ENCODE measurements at regions not wholly inside any gene's neighbourhood (a gene's known extent, or its start where the extent isn't known, plus 50 kb on each side); places are given as distances from the start of the nearest gene placed in this dataset.

GRCh38 chr2:48251437-48252148 is 62.9 kb upstream of the FOXN2 start:
- no peaks in the 10 kb centered on the region for H3K27me3 ChIP-seq (ENCODE audit: insufficient read depth)
- H4K20me1 ChIP-seq (replicated peaks; ENCODE audit: insufficient read depth), result no peaks in the 10 kb centered on the region
- no peak for TF ChIP-seq EZH2phosphoT487 (IDR thresholded peaks at IDR 0.05; ENCODE audit: unreplicated experiment)
- TF ChIP-seq CTCF (conservative IDR thresholded peaks at IDR 0.05; ENCODE audit: low read depth in 2 of 2), result no peak
- TF ChIP-seq ZNF114 (CRISPR knock-in tag; IDR thresholded peaks at IDR 0.05), result no peak
- TF ChIP-seq POLR2AphosphoS5 (IDR thresholded peaks at IDR 0.05; ENCODE audit: low read depth), result no peak
- no peak for TF ChIP-seq ETS1 (IDR thresholded peaks at IDR 0.05)
- no peak for TF ChIP-seq CREB1 (CRISPR knock-in tag; IDR thresholded peaks at IDR 0.05; ENCODE audit: low read depth)
- TF ChIP-seq STAT1 (IDR thresholded peaks at IDR 0.05; ENCODE audit: unreplicated experiment), result no peak
- TF ChIP-seq JUNB (IDR thresholded peaks at IDR 0.05; ENCODE audit: unreplicated experiment), result no peak
- TF ChIP-seq ZNF331 (CRISPR knock-in tag; IDR thresholded peaks at IDR 0.05; ENCODE audit: low read depth), result no peak
- no peak for TF ChIP-seq NANOG (IDR thresholded peaks at IDR 0.05; ENCODE audit: borderline replicate concordance)
- no peak overlapping the region for H2AFZ ChIP-seq
- Mint-ChIP-seq H3K4me1 (peaks cover 10% of the 10 kb centered on the region), H3K27ac (no peak overlapping the region), H3K4me3 (no peak overlapping the region), H3K9me3 (no peaks in the 10 kb centered on the region), H3K27me3 (ENCODE audit: insufficient read depth, low read depth, poor library complexity) (no peaks in the 10 kb centered on the region), H3K36me3 (ENCODE audit: low read depth) (no peaks in the 10 kb centered on the region)
- no peaks in the 10 kb centered on the region for H3K79me2 ChIP-seq (replicated peaks; ENCODE audit: insufficient read depth)
- H3K4me3 ChIP-seq, result no peak overlapping the region
- H3K4me2 ChIP-seq, result no peak overlapping the region
- H3K9me2 ChIP-seq (ENCODE audit: insufficient read depth), result peaks cover 6% of the 10 kb centered on the region; the same call in 1 of the 2 replicates
- no peaks in the 10 kb centered on the region for H3K36me3 ChIP-seq (ENCODE audit: insufficient read depth)
- no peak overlapping the region for H3K27ac ChIP-seq (ENCODE audit: low read depth)
- no peak for ATAC-seq
- H3F3A ChIP-seq (replicated peaks; ENCODE audit: low read depth), result no peaks in the 10 kb centered on the region
- DNase-seq (ENCODE audit: low spot score), result no peak
- H3K4me1 ChIP-seq (ENCODE audit: insufficient read depth), result peaks cover 6% of the 10 kb centered on the region

- Histone ChIP-seq H3K4me1 (ENCODE audit: insufficient read depth) (peaks cover 6% of the 10 kb centered on the region), H2AFZ (no peak overlapping the region), H3K36me3 (ENCODE audit: insufficient read depth) (no peaks in the 10 kb centered on the region), H3K27me3 (ENCODE audit: insufficient read depth) (no peaks in the 10 kb centered on the region), H3K79me2 (replicated peaks; ENCODE audit: insufficient read depth) (no peaks in the 10 kb centered on the region), H3K4me2 (no peak overlapping the region), H3K9me2 (ENCODE audit: insufficient read depth) (peaks cover 6% of the 10 kb centered on the region; the same call in 1 of the 2 replicates), H3F3A (replicated peaks; ENCODE audit: low read depth) (no peaks in the 10 kb centered on the region), H4K20me1 (replicated peaks; ENCODE audit: insufficient read depth) (no peaks in the 10 kb centered on the region), H3K27ac (ENCODE audit: low read depth) (no peak overlapping the region), H3K4me3 (no peak overlapping the region)
- no peak for DNase-seq (ENCODE audit: low spot score)
- Mint-ChIP-seq H3K27me3 (ENCODE audit: insufficient read depth, low read depth, poor library complexity) (no peaks in the 10 kb centered on the region), H3K4me3 (no peak overlapping the region), H3K27ac (no peak overlapping the region), H3K36me3 (ENCODE audit: low read depth) (no peaks in the 10 kb centered on the region), H3K4me1 (peaks cover 10% of the 10 kb centered on the region), H3K9me3 (no peaks in the 10 kb centered on the region)
- TF ChIP-seq NANOG (IDR thresholded peaks at IDR 0.05; ENCODE audit: borderline replicate concordance), result no peak
- TF ChIP-seq EZH2 (IDR thresholded peaks at IDR 0.05; ENCODE audit: low read depth, unreplicated experiment), result no peak
- no peak for ATAC-seq
Measured at GRCh38 chr2:48253301-48253700, 61.2 kb upstream of the FOXN2 start.

All from GM23338 (cell line).